DMS79 treated with DMSO at 0.1 percent for 48 hours (cell line): ENCODE measurements at regions not wholly inside any gene's neighbourhood (a gene's known extent, or its start where the extent isn't known, plus 50 kb on each side); places are given as distances from the start of the nearest gene placed in this dataset.

Source experiments
- DNase-seq: peaks from one replicate; lab custom pipeline; 2025; lab: John Stamatoyannopoulos, UW

- no peak for DNase-seq
Observed at GRCh38 chr13:57918086-57918485, 286.5 kb downstream of the PCDH17 start.

GRCh38 chr13:57918913-57919312, 287.4 kb downstream of the PCDH17 start:
- no peak for DNase-seq

- DNase-seq: no peak
Observed at GRCh38 chr13:57925250-57925649, 293.7 kb downstream of the PCDH17 start.

- no peak for DNase-seq
Observed at GRCh38 chr13:57925751-57926150, 294.2 kb downstream of the PCDH17 start.

- DNase-seq: no peak
Observed at GRCh38 chr13:57932061-57932460, 300.5 kb downstream of the PCDH17 start.

- DNase-seq: no peak
Observed at GRCh38 chr13:57933606-57934005, 302.1 kb downstream of the PCDH17 start.

- no peak for DNase-seq
Observed at GRCh38 chr13:57935965-57936364, 304.4 kb downstream of the PCDH17 start.

GRCh38 chr13:57946361-57946760, 314.8 kb downstream of the PCDH17 start:
- no peak for DNase-seq

- no peak for DNase-seq
Observed at GRCh38 chr13:57948884-57949283, 317.3 kb downstream of the PCDH17 start.

GRCh38 chr13:57969951-57970350, 338.4 kb downstream of the PCDH17 start:
- no peak for DNase-seq

- DNase-seq: no peak
Observed at GRCh38 chr13:57970404-57970803, 338.9 kb downstream of the PCDH17 start.

- no peak for DNase-seq
Observed at GRCh38 chr13:57982782-57983181, 351.2 kb downstream of the PCDH17 start.

GRCh38 chr13:57988276-57988675, 356.7 kb downstream of the PCDH17 start:
- DNase-seq: no peak

GRCh38 chr13:57991041-57991440, 359.5 kb downstream of the PCDH17 start:
- no peak for DNase-seq

GRCh38 chr13:57992416-57992815, 360.9 kb downstream of the PCDH17 start:
- DNase-seq: no peak

GRCh38 chr13:57996717-57997116, 365.2 kb downstream of the PCDH17 start:
- no peak for DNase-seq

GRCh38 chr13:58004751-58005150, 373.2 kb downstream of the PCDH17 start:
- DNase-seq: no peak

- no peak for DNase-seq
Observed at GRCh38 chr13:58018020-58018419, 386.5 kb downstream of the PCDH17 start.

GRCh38 chr13:58018865-58019264, 387.3 kb downstream of the PCDH17 start:
- peak; percentile 2 for DNase-seq

GRCh38 chr13:58024103-58024502, 392.6 kb downstream of the PCDH17 start:
- DNase-seq: no peak

GRCh38 chr13:58025821-58026220, 394.3 kb downstream of the PCDH17 start:
- no peak for DNase-seq

- no peak for DNase-seq
Observed at GRCh38 chr13:58032676-58033460, 401.3 kb downstream of the PCDH17 start.

- DNase-seq: no peak
Observed at GRCh38 chr13:58043971-58044370, 412.4 kb downstream of the PCDH17 start.

- DNase-seq: no peak
Observed at GRCh38 chr13:58048670-58049069, 417.1 kb downstream of the PCDH17 start.
